ENCODE measurements at regions not wholly inside any gene's neighbourhood (a gene's known extent, or its start where the extent isn't known, plus 50 kb on each side); places are given as distances from the start of the nearest gene placed in this dataset.

DNA sequence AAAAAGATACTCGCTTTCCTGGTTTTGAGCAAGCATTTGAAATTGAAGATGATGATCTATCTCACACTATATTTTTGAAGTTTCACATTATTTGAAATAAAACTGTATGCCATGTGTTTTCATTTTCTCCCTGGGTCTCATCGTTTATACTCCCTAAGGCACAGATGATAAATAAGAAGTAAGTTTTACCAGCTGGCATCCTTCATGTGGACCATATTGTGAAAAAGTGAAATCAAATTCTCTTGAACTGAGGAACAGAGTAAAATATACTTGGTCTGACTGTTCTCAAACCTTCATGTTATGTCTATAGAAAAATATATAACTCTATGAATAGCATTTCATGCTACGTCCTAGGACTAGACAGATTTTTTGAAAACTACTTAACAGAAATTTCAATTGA, 1600.9 kb upstream of the C9orf72 start:
- H3K9me3 ChIP-seq (ENCODE audit: control insufficient read depth, low read length), result no peaks in the 10 kb centered on the region
- H2BK5ac ChIP-seq (ENCODE audit: low read depth, low read length, poor library complexity, severe bottlenecking), result no peak overlapping the region
- no peaks in the 10 kb centered on the region for H3K79me1 ChIP-seq (replicated peaks; ENCODE audit: low read length, poor library complexity, severe bottlenecking)
- no peak for DNase-seq
- no peak overlapping the region for H2BK15ac ChIP-seq (ENCODE audit: low read depth, poor library complexity, severe bottlenecking)
- H2BK12ac ChIP-seq (ENCODE audit: low read length in 2 of 2), result no peak overlapping the region
- H4K91ac ChIP-seq (ENCODE audit: low read length), result no peak overlapping the region
- no peak overlapping the region for H3K9ac ChIP-seq (ENCODE audit: low read length)
- no peak overlapping the region for H2BK120ac ChIP-seq (ENCODE audit: low read depth, low read length)
- H3K4me2 ChIP-seq (ENCODE audit: low read length, poor library complexity, severe bottlenecking), result no peak overlapping the region
- no peak overlapping the region for H3K27ac ChIP-seq (ENCODE audit: low read length, poor library complexity, severe bottlenecking)
- H3K14ac ChIP-seq (ENCODE audit: low read length in 2 of 2), result no peak overlapping the region
- no peak overlapping the region for H3K4ac ChIP-seq (ENCODE audit: low read depth in 1 of 2, low read length in 2 of 2)
- H3K4me1 ChIP-seq (ENCODE audit: control insufficient read depth, insufficient read depth, low read depth, low read length), result no peaks in the 10 kb centered on the region
- H3K36me3 ChIP-seq (ENCODE audit: control insufficient read depth in 1 of 2, insufficient read depth in 2 of 2, low read depth in 1 of 2, low read length in 2 of 2), result no peaks in the 10 kb centered on the region
- no peak overlapping the region for H4K8ac ChIP-seq (ENCODE audit: low read length)
- no peak overlapping the region for H2AFZ ChIP-seq (ENCODE audit: low read depth, low read length)
- no peaks in the 10 kb centered on the region for H3K27me3 ChIP-seq (ENCODE audit: control insufficient read depth in 1 of 2, insufficient read depth in 1 of 2, low read length in 2 of 2)
- no CpG with 5 or more reads among the region's 3 CpGs for WGBS
- no peak overlapping the region for H3K18ac ChIP-seq (ENCODE audit: low read depth in 1 of 2, low read length in 2 of 2)
- H3K23ac ChIP-seq (ENCODE audit: low read length in 2 of 2), result no peak overlapping the region
- H3K4me3 ChIP-seq (ENCODE audit: insufficient read depth in 1 of 2, low read depth in 1 of 2, low read length in 2 of 2), result no peak overlapping the region
- no peak overlapping the region for H2AK5ac ChIP-seq (ENCODE audit: low read length, severe bottlenecking)

DNA sequence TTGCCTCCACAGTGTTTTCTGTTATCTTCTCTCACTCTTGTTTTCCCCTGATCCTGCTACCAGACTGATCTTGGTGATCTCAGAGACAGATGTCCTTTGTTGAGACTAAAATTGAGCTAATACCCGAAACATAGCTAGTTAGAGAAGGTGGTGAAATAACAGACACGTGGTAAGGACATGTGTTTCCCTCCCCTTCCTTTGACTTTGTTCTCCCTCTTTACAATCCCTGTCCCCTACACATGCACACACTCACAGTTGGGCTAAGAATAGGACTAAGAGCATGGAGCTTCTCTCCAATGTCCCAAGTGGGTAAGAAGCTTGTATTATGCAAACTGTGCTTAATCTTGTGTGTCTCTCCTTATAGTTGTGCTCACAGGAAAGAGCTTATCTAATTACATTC, 1603.0 kb upstream of the C9orf72 start:
- Histone ChIP-seq H3K23ac (ENCODE audit: low read length in 2 of 2) (no peak overlapping the region), H3K4me1 (ENCODE audit: control insufficient read depth, insufficient read depth, low read depth, low read length) (no peaks in the 10 kb centered on the region), H3K9me3 (ENCODE audit: control insufficient read depth, low read length) (no peaks in the 10 kb centered on the region), H2BK15ac (ENCODE audit: low read depth, poor library complexity, severe bottlenecking) (no peak overlapping the region), H2BK120ac (ENCODE audit: low read depth, low read length) (no peak overlapping the region), H3K4me2 (ENCODE audit: low read length, poor library complexity, severe bottlenecking) (no peak overlapping the region), H3K4me3 (ENCODE audit: insufficient read depth in 1 of 2, low read depth in 1 of 2, low read length in 2 of 2) (no peak overlapping the region), H3K18ac (ENCODE audit: low read depth in 1 of 2, low read length in 2 of 2) (no peak overlapping the region), H2AK5ac (ENCODE audit: low read length, severe bottlenecking) (no peak overlapping the region), H3K36me3 (ENCODE audit: control insufficient read depth in 1 of 2, insufficient read depth in 2 of 2, low read depth in 1 of 2, low read length in 2 of 2) (no peaks in the 10 kb centered on the region), H3K79me1 (replicated peaks; ENCODE audit: low read length, poor library complexity, severe bottlenecking) (no peaks in the 10 kb centered on the region), H2BK12ac (ENCODE audit: low read length in 2 of 2) (no peak overlapping the region), H2AFZ (ENCODE audit: low read depth, low read length) (no peak overlapping the region), H4K8ac (ENCODE audit: low read length) (no peak overlapping the region), H3K27me3 (ENCODE audit: control insufficient read depth in 1 of 2, insufficient read depth in 1 of 2, low read length in 2 of 2) (no peaks in the 10 kb centered on the region), H3K14ac (ENCODE audit: low read length in 2 of 2) (no peak overlapping the region), H3K9ac (ENCODE audit: low read length) (no peak overlapping the region), H3K27ac (ENCODE audit: low read length, poor library complexity, severe bottlenecking) (no peak overlapping the region), H2BK5ac (ENCODE audit: low read depth, low read length, poor library complexity, severe bottlenecking) (no peak overlapping the region), H4K91ac (ENCODE audit: low read length) (no peak overlapping the region), H3K4ac (ENCODE audit: low read depth in 1 of 2, low read length in 2 of 2) (no peak overlapping the region)
- no peak for DNase-seq
- WGBS, result 100% methylated on average over 1 of the region's 2 CpGs

DNA sequence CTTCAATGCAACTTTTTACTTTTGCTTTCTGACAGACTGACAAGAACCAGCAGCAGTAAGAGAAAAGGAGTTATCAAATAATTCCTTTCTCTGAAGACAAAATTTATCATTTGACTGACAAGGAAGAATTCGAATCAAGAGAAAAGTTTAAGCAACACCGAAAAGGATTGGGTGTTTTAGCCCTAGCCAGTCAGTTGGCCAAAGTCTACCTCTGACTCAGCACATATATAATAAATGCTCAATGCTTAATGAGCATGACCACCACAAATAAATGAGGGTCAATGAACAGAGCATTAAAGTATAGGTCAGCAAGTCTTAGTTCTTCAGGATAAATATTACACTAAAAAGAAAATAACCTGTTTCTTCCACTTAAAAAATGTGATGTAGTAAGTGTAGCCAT, 1603.5 kb upstream of the C9orf72 start:
- Histone ChIP-seq H2BK120ac (ENCODE audit: low read depth, low read length) (no peak overlapping the region), H3K18ac (ENCODE audit: low read depth in 1 of 2, low read length in 2 of 2) (no peak overlapping the region), H3K36me3 (ENCODE audit: control insufficient read depth in 1 of 2, insufficient read depth in 2 of 2, low read depth in 1 of 2, low read length in 2 of 2) (no peaks in the 10 kb centered on the region), H2BK12ac (ENCODE audit: low read length in 2 of 2) (no peak overlapping the region), H2BK5ac (ENCODE audit: low read depth, low read length, poor library complexity, severe bottlenecking) (no peak overlapping the region), H3K4ac (ENCODE audit: low read depth in 1 of 2, low read length in 2 of 2) (no peak overlapping the region), H3K79me1 (replicated peaks; ENCODE audit: low read length, poor library complexity, severe bottlenecking) (no peaks in the 10 kb centered on the region), H2AFZ (ENCODE audit: low read depth, low read length) (no peak overlapping the region), H2BK15ac (ENCODE audit: low read depth, poor library complexity, severe bottlenecking) (no peak overlapping the region), H3K27ac (ENCODE audit: low read length, poor library complexity, severe bottlenecking) (no peak overlapping the region), H3K4me2 (ENCODE audit: low read length, poor library complexity, severe bottlenecking) (no peak overlapping the region), H3K9me3 (ENCODE audit: control insufficient read depth, low read length) (no peaks in the 10 kb centered on the region), H3K4me3 (ENCODE audit: insufficient read depth in 1 of 2, low read depth in 1 of 2, low read length in 2 of 2) (no peak overlapping the region), H4K91ac (ENCODE audit: low read length) (no peak overlapping the region), H3K4me1 (ENCODE audit: control insufficient read depth, insufficient read depth, low read depth, low read length) (no peaks in the 10 kb centered on the region), H4K8ac (ENCODE audit: low read length) (no peak overlapping the region), H3K23ac (ENCODE audit: low read length in 2 of 2) (no peak overlapping the region), H2AK5ac (ENCODE audit: low read length, severe bottlenecking) (no peak overlapping the region), H3K14ac (ENCODE audit: low read length in 2 of 2) (no peak overlapping the region), H3K27me3 (ENCODE audit: control insufficient read depth in 1 of 2, insufficient read depth in 1 of 2, low read length in 2 of 2) (no peaks in the 10 kb centered on the region), H3K9ac (ENCODE audit: low read length) (no peak overlapping the region)
- DNase-seq, result no peak
- 90% methylated on average over 2 of the region's 2 CpGs for WGBS

DNA sequence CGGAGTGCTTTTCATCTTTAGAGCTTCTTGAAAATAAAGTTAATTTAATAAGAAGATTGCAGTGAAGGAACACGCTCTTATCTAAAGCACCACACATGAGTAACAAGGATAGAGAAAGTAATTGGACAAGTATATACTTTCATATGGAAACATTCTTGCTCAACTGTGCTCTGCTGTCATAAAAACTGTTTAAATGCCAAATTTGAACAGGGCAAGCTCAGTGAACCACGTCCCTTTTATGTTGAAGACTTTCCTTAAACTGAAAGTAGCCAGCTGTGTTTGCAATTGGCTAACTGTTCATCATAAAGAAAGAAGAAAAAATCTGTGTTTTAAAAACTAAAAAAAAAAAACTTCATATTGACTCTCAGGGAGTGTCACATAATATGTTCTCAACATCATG, 1610.7 kb upstream of the C9orf72 start:
- Histone ChIP-seq H4K91ac (ENCODE audit: low read length) (no peak overlapping the region), H3K27ac (ENCODE audit: low read length, poor library complexity, severe bottlenecking) (no peak overlapping the region), H3K4me2 (ENCODE audit: low read length, poor library complexity, severe bottlenecking) (no peak overlapping the region), H3K23ac (ENCODE audit: low read length in 2 of 2) (no peak overlapping the region), H3K4ac (ENCODE audit: low read depth in 1 of 2, low read length in 2 of 2) (no peak overlapping the region), H3K9ac (ENCODE audit: low read length) (no peak overlapping the region), H3K79me1 (replicated peaks; ENCODE audit: low read length, poor library complexity, severe bottlenecking) (no peaks in the 10 kb centered on the region), H4K8ac (ENCODE audit: low read length) (no peak overlapping the region), H3K18ac (ENCODE audit: low read depth in 1 of 2, low read length in 2 of 2) (no peak overlapping the region), H2AK5ac (ENCODE audit: low read length, severe bottlenecking) (no peak overlapping the region), H2BK120ac (ENCODE audit: low read depth, low read length) (no peak overlapping the region), H3K4me3 (ENCODE audit: insufficient read depth in 1 of 2, low read depth in 1 of 2, low read length in 2 of 2) (no peak overlapping the region), H2BK5ac (ENCODE audit: low read depth, low read length, poor library complexity, severe bottlenecking) (no peak overlapping the region), H3K36me3 (ENCODE audit: control insufficient read depth in 1 of 2, insufficient read depth in 2 of 2, low read depth in 1 of 2, low read length in 2 of 2) (no peaks in the 10 kb centered on the region), H3K9me3 (ENCODE audit: control insufficient read depth, low read length) (no peaks in the 10 kb centered on the region), H3K4me1 (ENCODE audit: control insufficient read depth, insufficient read depth, low read depth, low read length) (no peaks in the 10 kb centered on the region), H2BK15ac (ENCODE audit: low read depth, poor library complexity, severe bottlenecking) (no peak overlapping the region), H2AFZ (ENCODE audit: low read depth, low read length) (no peak overlapping the region), H2BK12ac (ENCODE audit: low read length in 2 of 2) (no peak overlapping the region), H3K14ac (ENCODE audit: low read length in 2 of 2) (no peak overlapping the region), H3K27me3 (ENCODE audit: control insufficient read depth in 1 of 2, insufficient read depth in 1 of 2, low read length in 2 of 2) (no peaks in the 10 kb centered on the region)
- DNase-seq, result no peak
- no CpG with 5 or more reads among the region's 3 CpGs for WGBS
